WTC11 (cell line): ENCODE measurements at regions not wholly inside any gene's neighbourhood (a gene's known extent, or its start where the extent isn't known, plus 50 kb on each side); places are given as distances from the start of the nearest gene placed in this dataset.

Experiments
- ATAC-seq: fragments of 200-7000 bp; cut with Tn5 transposase; 2 replicates; pipeline ENCODE4 v1.10.0; 2021; ENCODE audit warnings: mild to moderate bottlenecking, moderate library complexity
- CTCF ChIA-PET: fragments of 300-600 bp; sonication (Branson Sonifier 250); formaldehyde crosslinking; loops from one replicate; lab custom pipeline; 2021; ENCODE audit warnings: antibody characterized with exemption; lab: Charles Lee
- POLR2A ChIA-PET: fragments of 350-600 bp; sonication (Branson Sonifier 250); formaldehyde crosslinking; loops from one replicate; lab custom pipeline; 2021; ENCODE audit warnings: antibody characterized with exemption; lab: Charles Lee
- DNase-seq: peaks from one replicate; pipeline ENCODE4 v3.0.0; 2021; ENCODE audit warnings: low spot score
- H3K27ac Mint-ChIP-seq: 2 replicates; pipeline ENCODE4 v1.8.0; 2021; ENCODE audit warnings: mixed read lengths
- H3K27me3 Mint-ChIP-seq: 2 replicates; pipeline ENCODE4 v1.8.0; 2021; ENCODE audit warnings: low read depth, mild to moderate bottlenecking, moderate library complexity, mixed read lengths
- H3K36me3 Mint-ChIP-seq: 2 replicates; pipeline ENCODE4 v1.8.0; 2021; ENCODE audit warnings: mixed read lengths
- H3K4me1 Mint-ChIP-seq: 2 replicates; pipeline ENCODE4 v1.8.0; 2022; ENCODE audit warnings: mixed read lengths
- H3K4me3 Mint-ChIP-seq: 2 replicates; pipeline ENCODE4 v1.8.0; 2021; ENCODE audit warnings: mild to moderate bottlenecking, moderate library complexity, mixed read lengths
- H3K9me3 Mint-ChIP-seq: 2 replicates; pipeline ENCODE4 v1.8.0; 2021; ENCODE audit warnings: mixed read lengths
- ATF2 ChIP-seq: sonication (generic); formaldehyde crosslinking; IDR thresholded peaks from 2 replicates; pipeline ENCODE4 v1.8.1; 2022; ENCODE audit warnings: low read depth, missing genetic modification reagents, borderline replicate concordance
- CTCF ChIP-seq: fragments of 200-600 bp; IDR thresholded peaks from 2 replicates; pipeline ENCODE4 v1.8.0; 2022; ENCODE audit warnings: antibody characterized with exemption
- GABPB1 ChIP-seq: sonication (generic); formaldehyde crosslinking; IDR thresholded peaks from 2 replicates; pipeline ENCODE4 v1.8.1; 2023; ENCODE audit warnings: mild to moderate bottlenecking, missing genetic modification reagents
- HMGA2 ChIP-seq: fragments of 250-450 bp; sonication (Bioruptor Pico); IDR thresholded peaks from 2 replicates; pipeline ENCODE4 v1.4.0; 2021; ENCODE audit warnings: mild to moderate bottlenecking, moderate library complexity
- IRF1 ChIP-seq: sonication (generic); formaldehyde crosslinking; IDR thresholded peaks from 2 replicates; pipeline ENCODE4 v1.8.0; 2023; ENCODE audit warnings: missing genetic modification reagents
- KAT7 ChIP-seq: sonication (generic); formaldehyde crosslinking; IDR thresholded peaks from 2 replicates; pipeline ENCODE4 v1.8.1; 2023; ENCODE audit warnings: missing genetic modification reagents, mild to moderate bottlenecking, borderline replicate concordance
- MAX ChIP-seq: sonication (generic); formaldehyde crosslinking; IDR thresholded peaks from 2 replicates; pipeline ENCODE4 v1.8.0; 2022; ENCODE audit warnings: mild to moderate bottlenecking, missing genetic modification reagents
- MXD4 ChIP-seq: fragments of 250-450 bp; sonication (Bioruptor Pico); IDR thresholded peaks from 2 replicates; pipeline ENCODE4 v1.8.0; 2021; ENCODE audit warnings: mild to moderate bottlenecking, moderate library complexity, borderline replicate concordance
- RELA ChIP-seq: sonication (generic); formaldehyde crosslinking; IDR thresholded peaks from 2 replicates; pipeline ENCODE4 v1.8.1; 2022; ENCODE audit warnings: missing genetic modification reagents, mild to moderate bottlenecking, borderline replicate concordance
- TP53 ChIP-seq: sonication (generic); formaldehyde crosslinking; IDR thresholded peaks from 2 replicates; pipeline ENCODE4 v1.8.1; 2023; ENCODE audit warnings: mild to moderate bottlenecking, missing genetic modification reagents
- ZMAT4 ChIP-seq: fragments of 250-450 bp; sonication (Bioruptor Pico); IDR thresholded peaks from 2 replicates; pipeline ENCODE4 v1.9.0; 2021; ENCODE audit warnings: mild to moderate bottlenecking
- ZNF121 ChIP-seq: sonication (generic); formaldehyde crosslinking; IDR thresholded peaks from 2 replicates; pipeline ENCODE4 v1.8.0; 2023; ENCODE audit warnings: missing genetic modification reagents
- ZNF219 ChIP-seq: sonication (generic); formaldehyde crosslinking; IDR thresholded peaks from 2 replicates; pipeline ENCODE4 v1.8.0; 2023; ENCODE audit warnings: missing genetic modification reagents, mild to moderate bottlenecking, borderline replicate concordance
- ZNF232 ChIP-seq: sonication (generic); formaldehyde crosslinking; IDR thresholded peaks from 2 replicates; pipeline ENCODE4 v1.8.0; 2022; ENCODE audit warnings: mild to moderate bottlenecking, missing genetic modification reagents
- ZNF281 ChIP-seq: sonication (generic); formaldehyde crosslinking; IDR thresholded peaks from 2 replicates; pipeline ENCODE4 v1.8.0; 2023; ENCODE audit warnings: mild to moderate bottlenecking, missing genetic modification reagents
- ZNF532 ChIP-seq: fragments of 250-450 bp; sonication (Bioruptor Pico); IDR thresholded peaks from 2 replicates; pipeline ENCODE4 v1.9.0; 2021; ENCODE audit warnings: mild to moderate bottlenecking, borderline replicate concordance
- ZNF671 ChIP-seq: fragments of 250-450 bp; sonication (Bioruptor Pico); IDR thresholded peaks from 2 replicates; pipeline ENCODE4 v1.8.0; 2021; ENCODE audit warnings: mild to moderate bottlenecking

GRCh38 chr5:154648706-154649105, 106.5 kb upstream of the LARP1 start:
- ChIA-PET POLR2A (no interaction called here), CTCF (interaction anchor here (0.7 kb wide), 1 partner anchor 1091 kb away, joined by 3 read pairs; no protein-coding TSS in a partner anchor)
- no peak for ATAC-seq
- H3K9me3 Mint-ChIP-seq: peaks cover 12% of the 10 kb centered on the region
- TF ChIP-seq ZMAT4 (CRISPR knock-in tag) (no peak), MAX (CRISPR knock-in tag) (no peak), MXD4 (CRISPR knock-in tag) (no peak), HMGA2 (no peak), RELA (no peak), ZNF671 (CRISPR knock-in tag) (no peak), IRF1 (no peak), ATF2 (no peak), KAT7 (CRISPR knock-in tag) (no peak), ZNF219 (no peak), ZNF532 (CRISPR knock-in tag) (no peak), ZNF281 (no peak), TP53 (CRISPR knock-in tag) (no peak), ZNF121 (CRISPR knock-in tag) (no peak), GABPB1 (no peak), ZNF232 (no peak), CTCF (no peak)
- no peak overlapping the region for H3K4me3 Mint-ChIP-seq
- DNase-seq: no peak
- peaks cover 10% of the 10 kb centered on the region for H3K36me3 Mint-ChIP-seq
- H3K27ac Mint-ChIP-seq: no peak overlapping the region
- H3K27me3 Mint-ChIP-seq: peaks cover 23% of the 10 kb centered on the region
- H3K4me1 Mint-ChIP-seq: peaks cover 22% of the 10 kb centered on the region
